GM23248 (cell line): ENCODE measurements at regions not wholly inside any gene's neighbourhood (a gene's known extent, or its start where the extent isn't known, plus 50 kb on each side); places are given as distances from the start of the nearest gene placed in this dataset.

Experiments
- EZH2 ChIP-seq: fragments of 200-600 bp; sonication (generic); IDR thresholded peaks from 2 replicates; pipeline ENCODE4 v1.6.1; 2018; ENCODE audit warnings: antibody characterized with exemption, mild to moderate bottlenecking; ENCODE audit not compliant: insufficient read depth, poor library complexity, severe bottlenecking
- EZH2phosphoT487 ChIP-seq: fragments of 200-600 bp; sonication (generic); IDR thresholded peaks from 2 replicates; pipeline ENCODE4 v1.6.1; 2018; ENCODE audit warnings: antibody characterized with exemption, moderate library complexity, mild to moderate bottlenecking, low read depth; ENCODE audit not compliant: insufficient read depth

DNA sequence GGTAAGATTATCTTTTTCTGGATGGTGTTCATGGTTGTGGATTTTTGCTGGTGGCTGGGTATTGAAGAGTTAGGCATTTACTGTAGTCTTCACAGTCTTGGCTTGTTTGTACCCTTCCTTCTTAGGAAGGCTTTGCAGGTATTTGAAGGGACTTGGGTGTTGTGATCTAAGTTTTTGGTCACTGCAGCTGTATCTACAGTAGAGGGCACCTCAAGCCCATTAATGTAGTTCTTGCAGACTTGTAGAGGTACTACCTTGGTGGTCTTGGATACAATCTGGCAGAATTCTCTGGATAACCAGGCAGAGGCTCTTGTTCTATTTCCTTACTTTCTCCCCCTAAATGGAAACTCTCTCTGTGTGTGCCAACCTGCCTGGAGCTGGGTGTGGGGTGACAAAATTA, 155.8 kb upstream of the BRINP3 start:
- TF ChIP-seq EZH2: no peak
- TF ChIP-seq EZH2phosphoT487: no peak
